PFSK-1 (cell line): ENCODE measurements at regions not wholly inside any gene's neighbourhood (a gene's known extent, or its start where the extent isn't known, plus 50 kb on each side); places are given as distances from the start of the nearest gene placed in this dataset.

Experiments used
- FOXP2 ChIP-seq: optimal IDR thresholded peaks from 2 replicates; pipeline ENCODE3; 2011; ENCODE audit warnings: borderline replicate concordance, control low read depth, inconsistent platforms; ENCODE audit not compliant: insufficient read depth; ENCODE audit errors: extremely low read length, extremely low read depth
- POLR2AphosphoS5 ChIP-seq: IDR thresholded peaks from 2 replicates; pipeline ENCODE4 v1.6.1; 2012; ENCODE audit warnings: low read depth, mild to moderate bottlenecking, control low read depth, low read length, moderate library complexity
- SIN3A ChIP-seq: IDR thresholded peaks from 2 replicates; pipeline ENCODE4 v1.6.1; 2012; ENCODE audit warnings: mild to moderate bottlenecking, low read length, moderate library complexity, borderline replicate concordance; ENCODE audit not compliant: insufficient read depth
- TAF1 ChIP-seq: IDR thresholded peaks from 2 replicates; pipeline ENCODE4 v1.6.1; 2012; ENCODE audit warnings: low read length, control low read depth, borderline replicate concordance; ENCODE audit not compliant: insufficient read depth
- TF ChIP-seq, protein P1 (sequence below), 2 experiments: IDR thresholded peaks; 2 replicates each; pipeline versions ENCODE4 v1.6.1 to v1.8.0; 2011 to 2012; ENCODE audit warnings: low read depth in 2 of 2, low read length in 2 of 2, control low read depth in 1 of 2, inconsistent platforms in 1 of 2, mild to moderate bottlenecking in 1 of 2, moderate library complexity in 1 of 2; ENCODE audit not compliant: insufficient read depth in 1 of 2

DNA sequence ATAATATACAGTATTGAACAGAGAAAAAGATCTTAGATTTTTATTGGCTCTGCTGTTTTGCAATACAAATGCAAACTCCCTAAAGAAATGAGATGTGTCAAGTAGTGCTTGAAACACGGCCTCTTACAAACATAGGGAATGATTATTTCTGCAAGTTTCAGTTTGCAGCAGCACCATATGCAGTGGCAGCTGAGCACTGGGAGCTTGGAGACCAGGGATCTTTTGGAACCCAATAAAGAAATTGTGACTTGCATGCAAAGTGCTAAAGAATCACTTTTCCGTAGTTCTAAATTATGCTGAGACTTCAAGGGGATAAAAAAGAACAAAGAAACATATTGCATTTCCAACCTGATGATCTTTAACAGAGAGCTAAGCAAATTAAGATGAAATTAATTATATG is 674.6 kb upstream of the ZNF608 start:
- TF ChIP-seq FOXP2 (no peak), TAF1 (no peak), POLR2AphosphoS5 (no peak), SIN3A (no peak)
- TF ChIP-seq, protein P1, sequence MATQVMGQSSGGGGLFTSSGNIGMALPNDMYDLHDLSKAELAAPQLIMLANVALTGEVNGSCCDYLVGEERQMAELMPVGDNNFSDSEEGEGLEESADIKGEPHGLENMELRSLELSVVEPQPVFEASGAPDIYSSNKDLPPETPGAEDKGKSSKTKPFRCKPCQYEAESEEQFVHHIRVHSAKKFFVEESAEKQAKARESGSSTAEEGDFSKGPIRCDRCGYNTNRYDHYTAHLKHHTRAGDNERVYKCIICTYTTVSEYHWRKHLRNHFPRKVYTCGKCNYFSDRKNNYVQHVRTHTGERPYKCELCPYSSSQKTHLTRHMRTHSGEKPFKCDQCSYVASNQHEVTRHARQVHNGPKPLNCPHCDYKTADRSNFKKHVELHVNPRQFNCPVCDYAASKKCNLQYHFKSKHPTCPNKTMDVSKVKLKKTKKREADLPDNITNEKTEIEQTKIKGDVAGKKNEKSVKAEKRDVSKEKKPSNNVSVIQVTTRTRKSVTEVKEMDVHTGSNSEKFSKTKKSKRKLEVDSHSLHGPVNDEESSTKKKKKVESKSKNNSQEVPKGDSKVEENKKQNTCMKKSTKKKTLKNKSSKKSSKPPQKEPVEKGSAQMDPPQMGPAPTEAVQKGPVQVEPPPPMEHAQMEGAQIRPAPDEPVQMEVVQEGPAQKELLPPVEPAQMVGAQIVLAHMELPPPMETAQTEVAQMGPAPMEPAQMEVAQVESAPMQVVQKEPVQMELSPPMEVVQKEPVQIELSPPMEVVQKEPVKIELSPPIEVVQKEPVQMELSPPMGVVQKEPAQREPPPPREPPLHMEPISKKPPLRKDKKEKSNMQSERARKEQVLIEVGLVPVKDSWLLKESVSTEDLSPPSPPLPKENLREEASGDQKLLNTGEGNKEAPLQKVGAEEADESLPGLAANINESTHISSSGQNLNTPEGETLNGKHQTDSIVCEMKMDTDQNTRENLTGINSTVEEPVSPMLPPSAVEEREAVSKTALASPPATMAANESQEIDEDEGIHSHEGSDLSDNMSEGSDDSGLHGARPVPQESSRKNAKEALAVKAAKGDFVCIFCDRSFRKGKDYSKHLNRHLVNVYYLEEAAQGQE (IDR thresholded peaks at IDR 0.05; ENCODE audit: insufficient read depth in 1 of 2, low read depth in 2 of 2, low read length in 2 of 2) = no peak

GRCh38 chr5:125422342-125422741 is 675.9 kb upstream of the ZNF608 start:
- TF ChIP-seq TAF1 (no peak), FOXP2 (no peak)

DNA sequence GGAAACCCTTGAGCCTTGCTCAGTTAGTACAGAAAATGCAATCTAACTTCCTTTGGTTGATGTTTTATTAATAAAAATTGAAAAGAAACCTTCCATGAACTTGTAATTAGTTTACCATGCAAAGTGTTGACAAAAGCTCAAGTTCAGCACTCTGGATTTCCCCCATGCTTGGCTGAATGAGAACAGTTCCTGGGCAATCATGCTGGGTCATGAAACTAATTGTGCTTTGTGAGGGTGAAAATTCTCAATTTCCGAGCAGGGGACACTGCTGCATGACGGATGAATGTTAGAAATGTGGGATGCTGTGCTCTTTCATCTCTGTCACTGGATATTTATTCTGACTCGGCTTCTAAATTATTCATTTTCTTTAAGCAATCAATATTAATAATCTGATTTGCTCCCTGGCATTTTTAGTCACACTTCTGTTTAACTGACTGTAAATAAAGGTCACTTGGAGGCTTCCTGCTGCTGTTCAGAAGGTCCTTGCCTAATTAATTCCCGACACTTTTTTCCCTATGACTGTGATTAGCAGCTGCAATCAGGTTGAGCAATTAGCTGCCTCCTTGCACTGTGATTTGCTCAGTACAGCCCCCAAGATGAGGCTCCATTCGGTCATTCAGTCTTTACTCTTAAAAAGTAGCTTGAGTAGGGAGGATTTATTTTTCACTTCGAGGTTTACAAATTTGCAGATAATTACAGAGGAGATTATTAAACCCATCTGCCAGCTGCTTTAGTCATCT is 678.1 kb upstream of the ZNF608 start:
- no peak for TF ChIP-seq POLR2AphosphoS5
- TF ChIP-seq TAF1 = no peak
- TF ChIP-seq SIN3A = peak; percentile 90; the same call in 1 of the 2 replicates
- TF ChIP-seq, protein P1 (IDR thresholded peaks at IDR 0.05; ENCODE audit: insufficient read depth in 1 of 2, low read depth in 2 of 2, low read length in 2 of 2) = peak; percentile 85 to 94
- TF ChIP-seq FOXP2 = peak; percentile 8

DNA sequence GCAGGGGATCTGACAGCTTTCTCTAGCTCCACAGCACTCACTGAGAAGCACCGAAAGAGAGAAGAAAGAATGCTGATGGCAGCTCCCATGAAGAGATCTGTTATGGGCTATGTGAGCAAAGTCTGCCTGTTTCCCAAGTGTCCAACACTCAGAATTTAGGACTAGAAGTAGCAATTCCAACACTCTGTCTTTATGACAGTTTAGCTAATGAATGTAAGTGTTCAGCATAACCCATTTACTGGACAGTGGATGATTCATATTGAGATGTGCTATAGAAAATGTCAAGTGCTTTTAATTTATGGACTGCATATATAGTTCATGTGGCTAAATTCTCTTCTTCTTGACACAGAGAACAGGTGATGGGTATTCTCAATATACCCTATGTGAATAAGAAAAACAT is 683.1 kb upstream of the ZNF608 start:
- no peak for TF ChIP-seq SIN3A
- TF ChIP-seq TAF1 = no peak
- TF ChIP-seq, protein P1 (IDR thresholded peaks at IDR 0.05; ENCODE audit: insufficient read depth in 1 of 2, low read depth in 2 of 2, low read length in 2 of 2) = no peak
- no peak for TF ChIP-seq POLR2AphosphoS5
- no peak for TF ChIP-seq FOXP2

- TF ChIP-seq POLR2AphosphoS5 = no peak
- TF ChIP-seq FOXP2 = no peak
- no peak for TF ChIP-seq SIN3A
- TF ChIP-seq TAF1 = no peak
- TF ChIP-seq, protein P1 (IDR thresholded peaks at IDR 0.05; ENCODE audit: insufficient read depth in 1 of 2, low read depth in 2 of 2, low read length in 2 of 2) = no peak
Measured at GRCh38 chr5:125433457-125433856, 687.0 kb upstream of the ZNF608 start.
